CD4-positive, alpha-beta T cell (primary cell): ENCODE measurements at regions not wholly inside any gene's neighbourhood (a gene's known extent, or its start where the extent isn't known, plus 50 kb on each side); places are given as distances from the start of the nearest gene placed in this dataset.

Experiments
- ATAC-seq: fragments of 200-7000 bp; cut with Tn5 transposase; one replicate; pipeline ENCODE4 v1.10.0; 2022; ENCODE audit warnings: mild to moderate bottlenecking; ENCODE audit not compliant: poor library complexity
- CTCF ChIA-PET: fragments of 350-600 bp; sonication (Branson Sonifier 250); formaldehyde crosslinking; loops from one replicate; lab custom pipeline; 2021; ENCODE audit warnings: antibody characterized with exemption, inconsistent platforms; lab: Charles Lee
- POLR2A ChIA-PET: fragments of 350-600 bp; sonication (Branson Sonifier 250); formaldehyde crosslinking; loops from one replicate; lab custom pipeline; 2021; ENCODE audit warnings: antibody characterized with exemption, inconsistent platforms; lab: Charles Lee
- DNase-seq, 14 experiments: peaks; one replicate each; pipeline ENCODE4 v3.0.0-alpha.2; 2013 to 2020; ENCODE audit warnings: mixed read lengths in 2 of 14
- H3K27ac ChIP-seq, 2 donors: one replicate each; pipeline versions ENCODE4 v1.5.1 to v1.7.0; 2013; ENCODE audit warnings: low read length in 2 of 2, low read depth in 1 of 2, mild to moderate bottlenecking in 1 of 2
- H3K27me3 ChIP-seq, 2 experiments: 1 replicate in 1 of 2; 2 replicates in 1 of 2; pipeline versions ENCODE4 v1.6.1 to v1.7.0; 2013; ENCODE audit warnings: low read length in 2 of 2, control low read depth in 1 of 2, mild to moderate bottlenecking in 1 of 2, moderate library complexity in 1 of 2; ENCODE audit not compliant: insufficient read depth in 2 of 2, control insufficient read depth in 1 of 2
- H3K36me3 ChIP-seq: one replicate; pipeline ENCODE4 v1.6.1; 2013; ENCODE audit warnings: low read length, control low read depth; ENCODE audit not compliant: insufficient read depth
- H3K4me1 ChIP-seq: one replicate; pipeline ENCODE4 v1.6.1; 2013; ENCODE audit warnings: low read length, control low read depth; ENCODE audit not compliant: insufficient read depth
- H3K4me3 ChIP-seq: one replicate; pipeline ENCODE4 v1.5.1; 2013; ENCODE audit warnings: mild to moderate bottlenecking, low read length, moderate library complexity
- H3K9me3 ChIP-seq, 2 experiments: 1 replicate in 1 of 2; 2 replicates in 1 of 2; pipeline versions ENCODE4 v1.6.1 to v1.7.0; 2013; ENCODE audit warnings: low read length in 2 of 2, mild to moderate bottlenecking in 2 of 2, control low read depth in 1 of 2, moderate library complexity in 1 of 2; ENCODE audit not compliant: control insufficient read depth in 1 of 2, insufficient read depth in 1 of 2
- H3K27ac Mint-ChIP-seq: one replicate; pipeline ENCODE4 v1.8.0; 2020; ENCODE audit warnings: mixed read lengths
- H3K27me3 Mint-ChIP-seq: one replicate; pipeline ENCODE4 v1.8.0; 2021; ENCODE audit warnings: mixed read lengths
- H3K36me3 Mint-ChIP-seq: one replicate; pipeline ENCODE4 v1.8.0; 2021; ENCODE audit warnings: low read depth, mixed read lengths
- H3K4me1 Mint-ChIP-seq: one replicate; pipeline ENCODE4 v1.8.0; 2021; ENCODE audit warnings: low read depth, mixed read lengths
- H3K4me3 Mint-ChIP-seq: one replicate; pipeline ENCODE4 v1.8.0; 2020; ENCODE audit warnings: mild to moderate bottlenecking, mixed read lengths
- H3K9me3 Mint-ChIP-seq: one replicate; pipeline ENCODE4 v1.8.0; 2020; ENCODE audit warnings: mixed read lengths
- CTCF ChIP-seq: fragments of 200-600 bp; IDR thresholded peaks from one replicate; pipeline ENCODE4 v1.8.0; 2022; ENCODE audit warnings: antibody characterized with exemption, mild to moderate bottlenecking
- intact Hi-C, 2 experiments: fragments of 100-400 bp; cut with DNase I in 1 of 2; cut with micrococcal nuclease in 1 of 2; formaldehyde crosslinking; loops; one replicate each; pipeline versions ENCODE4 v1.15.1 to v1.9.0; 2023 to 2025; cut with DNase I, micrococcal nuclease

- Mint-ChIP-seq H3K9me3 (peaks cover 2% of the 10 kb centered on the region), H3K27me3 (peaks cover 5% of the 10 kb centered on the region), H3K4me1 (no peaks in the 10 kb centered on the region), H3K36me3 (no peaks in the 10 kb centered on the region), H3K27ac (no peak overlapping the region), H3K4me3 (no peak overlapping the region)
- POLR2A ChIA-PET: no interaction called here
- CTCF ChIA-PET: no interaction called here
- no peaks in the 10 kb centered on the region for H3K27me3 ChIP-seq
- ATAC-seq (no peak), DNase-seq (no peak)
- no peak overlapping the region for H3K4me3 ChIP-seq
- H3K4me1 ChIP-seq: no peaks in the 10 kb centered on the region
- no peaks in the 10 kb centered on the region for H3K36me3 ChIP-seq
- H3K9me3 ChIP-seq: no peaks in the 10 kb centered on the region
- no peak for TF ChIP-seq CTCF
- no peak overlapping the region for H3K27ac ChIP-seq
- intact Hi-C loops: no loop called here
Measured at GRCh38 chr5:124538191-124538590, 208.2 kb downstream of the ZNF608 start.

- intact Hi-C loops: no loop called here
Measured at GRCh38 chr5:124537522-124537921, 208.9 kb downstream of the ZNF608 start.

GRCh38 chr5:124537107-124537506, 209.3 kb downstream of the ZNF608 start:
- no peak for TF ChIP-seq CTCF
- H3K36me3 Mint-ChIP-seq: no peaks in the 10 kb centered on the region
- no peak overlapping the region for H3K27ac ChIP-seq
- POLR2A ChIA-PET: no interaction called here
- H3K4me3 ChIP-seq: no peak overlapping the region
- no peak for DNase-seq
- ATAC-seq: no peak
- H3K27ac Mint-ChIP-seq: no peak overlapping the region
- no peaks in the 10 kb centered on the region for H3K4me1 ChIP-seq
- CTCF ChIA-PET: no interaction called here
- no peaks in the 10 kb centered on the region for H3K27me3 ChIP-seq
- H3K9me3 Mint-ChIP-seq: peaks cover 2% of the 10 kb centered on the region
- peaks cover 0 to 4% of the 10 kb centered on the region in 2 experiments for H3K9me3 ChIP-seq
- no peaks in the 10 kb centered on the region for H3K36me3 ChIP-seq
- no peak overlapping the region for H3K4me3 Mint-ChIP-seq
- peaks cover 5% of the 10 kb centered on the region for H3K27me3 Mint-ChIP-seq
- H3K4me1 Mint-ChIP-seq: no peaks in the 10 kb centered on the region
- intact Hi-C loops: no loop called here

More at GRCh38 chr5:124537522-124537921, 208.9 kb downstream of the ZNF608 start:
- peaks cover 5% of the 10 kb centered on the region for H3K27me3 Mint-ChIP-seq
- ChIA-PET CTCF (no interaction called here), POLR2A (no interaction called here)
- Histone ChIP-seq H3K4me3 (no peak overlapping the region), H3K9me3 (peaks cover 0 to 3% of the 10 kb centered on the region in 2 experiments), H3K27ac (no peak overlapping the region), H3K27me3 (no peaks in the 10 kb centered on the region), H3K36me3 (no peaks in the 10 kb centered on the region), H3K4me1 (no peaks in the 10 kb centered on the region)
- no peaks in the 10 kb centered on the region for H3K36me3 Mint-ChIP-seq
- no peak overlapping the region for H3K27ac Mint-ChIP-seq
- DNase-seq (no peak), ATAC-seq (no peak)
- peaks cover 2% of the 10 kb centered on the region for H3K9me3 Mint-ChIP-seq
- H3K4me1 Mint-ChIP-seq: no peaks in the 10 kb centered on the region
- no peak for TF ChIP-seq CTCF
- H3K4me3 Mint-ChIP-seq: no peak overlapping the region
